CD4-positive, alpha-beta T cell treated with Interleukin-17A for 4 hours (primary cell): ENCODE measurements at regions not wholly inside any gene's neighbourhood (a gene's known extent, or its start where the extent isn't known, plus 50 kb on each side); places are given as distances from the start of the nearest gene placed in this dataset.

Experiments used
- DNase-seq: peaks from one replicate; pipeline ENCODE4 v3.0.0-alpha.2; 2020; ENCODE audit warnings: mixed read lengths

DNA sequence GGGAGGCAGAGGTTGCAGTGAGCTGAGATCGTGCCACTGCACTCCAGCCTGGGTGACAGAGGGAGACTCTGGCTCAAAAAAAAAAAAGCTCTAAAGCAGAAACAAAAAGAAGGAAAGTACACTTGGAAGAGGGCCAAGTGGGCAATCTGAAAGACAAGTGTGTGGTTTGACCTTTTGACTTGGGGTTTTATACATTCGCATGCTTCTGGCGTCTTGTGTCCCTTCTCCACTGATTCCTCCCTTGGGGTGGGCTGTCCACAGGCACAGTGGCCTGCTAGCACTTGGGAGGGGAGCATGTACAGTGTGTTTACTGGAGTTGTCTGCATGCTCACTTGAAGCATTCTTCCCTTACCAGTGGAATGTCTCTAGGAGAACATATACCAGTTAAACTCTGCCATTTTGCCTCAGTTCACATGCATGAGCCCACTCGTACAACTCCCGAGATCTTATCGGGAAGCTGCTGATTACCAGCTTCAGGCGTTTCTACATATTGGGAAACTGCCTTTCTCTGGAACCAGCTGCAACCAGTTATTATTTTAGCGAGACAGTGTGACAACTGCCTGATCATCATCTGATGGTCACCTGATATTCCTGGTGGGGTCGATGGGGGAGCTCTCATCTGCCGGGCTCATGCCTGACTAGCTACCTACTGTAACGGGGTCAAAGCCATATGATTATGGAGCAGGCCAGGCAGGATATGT is 113.5 kb upstream of the ZNF678 start:
- DNase-seq, result no peak

DNA sequence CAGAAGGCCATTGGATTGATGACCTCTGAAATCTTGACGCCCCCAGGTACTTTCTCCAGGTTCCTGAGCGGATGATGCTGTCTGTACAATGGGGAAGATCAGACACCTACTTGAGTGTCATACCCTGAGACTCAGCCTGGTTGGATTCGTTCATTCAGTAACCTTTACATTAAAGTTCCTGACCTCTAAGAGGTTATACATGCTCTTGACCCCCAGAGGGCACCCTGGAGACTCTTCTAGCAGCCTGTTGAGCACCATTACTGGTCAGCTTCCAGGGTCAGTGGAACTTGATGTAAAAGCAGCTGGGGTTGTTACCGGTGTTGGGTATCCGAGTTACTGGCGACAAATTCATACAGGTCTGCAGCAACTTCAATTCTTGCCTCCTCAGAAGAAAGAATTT is 114.3 kb upstream of the ZNF678 start:
- peak; percentile 31 for DNase-seq

DNA sequence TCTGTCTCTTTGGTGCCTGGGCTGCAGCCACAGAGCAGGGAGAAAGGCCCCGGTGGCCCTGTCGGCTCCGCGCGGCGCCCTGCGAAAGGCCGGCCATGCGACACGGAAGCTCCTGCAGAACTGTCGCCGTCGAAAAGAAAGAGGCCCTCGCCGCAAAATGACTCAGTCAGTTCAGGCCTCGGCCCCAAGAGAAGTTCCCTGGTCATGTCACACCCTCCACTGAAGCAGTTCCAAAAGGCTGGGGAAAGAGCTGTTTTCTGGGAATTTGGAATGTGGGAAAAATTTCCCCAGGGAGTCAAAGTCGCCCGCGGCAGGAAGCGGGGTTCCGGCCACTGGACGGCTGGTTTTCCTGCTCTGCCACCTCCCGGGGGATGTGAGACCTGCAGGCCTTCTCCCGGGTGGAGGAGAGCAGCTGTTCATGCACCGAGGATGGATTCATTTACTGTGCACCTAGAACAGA is 115.8 kb upstream of the ZNF678 start:
- DNase-seq, result no peak

DNA sequence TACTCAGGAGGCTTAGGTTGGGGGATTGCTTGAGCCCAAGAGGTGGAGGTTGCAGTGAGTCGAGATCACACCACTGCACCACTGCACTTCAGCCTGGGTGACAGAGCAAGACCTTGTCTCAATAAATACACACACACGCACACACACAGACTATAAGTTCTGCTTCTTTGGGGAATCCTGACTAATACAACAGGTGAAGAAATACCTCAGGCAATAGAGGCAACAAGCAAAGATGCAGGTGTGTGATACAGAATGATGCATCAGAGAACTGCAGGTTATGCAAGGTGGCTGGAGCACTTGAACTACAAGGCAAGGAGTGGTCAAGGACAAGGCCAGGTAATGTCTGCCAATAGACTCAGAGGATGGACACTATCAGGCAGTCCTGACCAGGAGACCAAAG is 117.6 kb upstream of the ZNF678 start:
- no peak for DNase-seq

DNA sequence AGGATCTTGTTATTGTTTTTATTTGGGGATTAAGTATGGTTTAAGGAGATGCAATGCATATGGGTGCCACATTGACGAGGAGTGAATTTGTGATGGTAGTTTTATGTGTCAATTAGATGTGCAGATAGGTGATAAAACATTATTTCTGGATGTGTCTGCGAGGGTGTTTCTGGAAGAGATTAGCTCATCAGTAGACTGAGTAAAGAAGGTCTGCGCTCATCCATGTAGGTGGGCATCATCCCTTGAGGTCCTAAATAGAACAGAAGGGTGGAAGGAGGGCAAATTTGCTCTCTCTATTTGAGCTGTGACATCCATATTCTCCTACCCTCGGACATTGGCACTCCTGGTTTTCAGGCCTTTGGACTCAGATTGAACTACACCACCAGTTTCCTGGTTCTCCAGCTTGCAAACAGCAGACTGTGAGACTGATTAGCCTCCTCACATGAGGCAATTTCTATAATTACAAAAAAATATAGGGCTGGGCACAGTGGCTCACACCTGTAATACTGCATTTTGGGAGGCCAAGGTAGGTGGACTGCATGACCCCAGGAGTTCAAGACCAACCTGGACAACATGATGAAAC is 118.2 kb upstream of the ZNF678 start:
- no peak for DNase-seq

DNA sequence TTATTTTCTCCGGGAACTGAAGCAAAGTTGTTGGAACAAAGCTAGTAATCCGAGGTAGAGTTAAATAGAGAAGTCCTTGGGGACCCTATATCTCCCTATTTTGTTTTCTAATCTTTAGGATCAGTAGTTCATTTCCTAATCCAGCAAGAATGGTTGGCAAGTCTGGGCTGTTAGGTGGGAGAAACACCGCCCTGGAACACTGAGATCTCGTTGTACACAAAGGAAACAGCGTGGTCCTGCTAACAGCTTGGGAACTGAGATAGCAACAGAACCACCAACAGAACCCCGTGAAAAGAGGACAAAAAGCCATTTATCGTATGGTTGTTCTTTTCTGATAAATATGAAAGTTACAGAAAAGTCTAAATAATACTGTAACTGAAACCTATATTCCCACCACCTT is 121.9 kb upstream of the CDC42BPA start:
- no peak for DNase-seq

DNA sequence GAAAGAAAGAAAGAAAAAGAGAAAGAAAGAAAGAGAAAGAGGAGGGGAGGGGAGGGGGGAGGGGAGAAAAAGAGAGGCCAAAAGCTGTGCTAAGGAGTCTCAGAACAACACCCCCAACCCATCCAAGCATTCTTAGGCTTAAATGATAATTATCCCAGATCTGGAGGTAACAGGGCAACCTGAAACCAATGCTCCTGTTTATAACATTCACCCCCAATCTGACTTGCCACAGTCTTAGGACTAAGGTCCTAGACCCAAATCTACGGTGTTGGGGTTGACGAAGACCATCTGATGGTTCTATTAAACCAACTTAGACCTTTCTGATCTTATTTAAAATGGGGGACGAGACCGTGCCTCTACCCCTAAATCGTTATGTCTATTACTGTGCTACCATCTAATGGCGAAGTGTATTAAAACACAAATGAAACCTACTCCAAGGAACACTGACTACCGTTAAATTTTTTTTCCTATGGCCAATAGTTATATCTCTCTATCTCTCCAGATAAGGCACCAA is 119.3 kb upstream of the CDC42BPA start:
- DNase-seq, result no peak

DNA sequence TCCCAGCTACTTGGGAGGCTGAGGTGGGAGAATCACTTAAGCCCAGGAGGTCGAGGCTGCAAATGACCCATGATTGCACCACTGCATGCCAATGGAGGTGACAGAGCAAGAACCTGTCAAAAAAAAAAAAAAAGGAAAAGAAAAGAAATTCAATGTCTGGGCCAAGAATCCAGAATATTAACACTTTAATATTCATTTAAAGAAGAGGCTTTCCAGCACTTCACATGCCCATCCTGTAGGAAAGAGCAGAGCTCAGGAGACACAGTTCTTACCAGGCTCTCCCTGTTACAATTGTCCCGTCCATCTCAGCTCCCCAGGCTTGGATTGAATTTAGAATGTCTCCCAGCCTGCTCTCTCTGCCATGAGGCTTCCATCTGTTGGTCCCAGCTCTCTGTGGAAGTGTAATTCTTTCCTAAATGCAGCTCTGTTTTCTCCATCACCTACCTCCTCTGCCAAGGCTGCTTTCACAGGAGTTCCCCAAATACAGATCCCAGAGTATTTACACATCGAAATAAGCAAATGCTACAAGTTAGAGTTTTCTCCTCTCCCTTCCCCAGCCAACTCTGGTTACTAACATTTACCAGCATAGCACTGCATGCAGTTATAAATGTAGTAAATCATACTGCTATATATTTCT is 116.6 kb upstream of the CDC42BPA start:
- DNase-seq, result no peak

DNA sequence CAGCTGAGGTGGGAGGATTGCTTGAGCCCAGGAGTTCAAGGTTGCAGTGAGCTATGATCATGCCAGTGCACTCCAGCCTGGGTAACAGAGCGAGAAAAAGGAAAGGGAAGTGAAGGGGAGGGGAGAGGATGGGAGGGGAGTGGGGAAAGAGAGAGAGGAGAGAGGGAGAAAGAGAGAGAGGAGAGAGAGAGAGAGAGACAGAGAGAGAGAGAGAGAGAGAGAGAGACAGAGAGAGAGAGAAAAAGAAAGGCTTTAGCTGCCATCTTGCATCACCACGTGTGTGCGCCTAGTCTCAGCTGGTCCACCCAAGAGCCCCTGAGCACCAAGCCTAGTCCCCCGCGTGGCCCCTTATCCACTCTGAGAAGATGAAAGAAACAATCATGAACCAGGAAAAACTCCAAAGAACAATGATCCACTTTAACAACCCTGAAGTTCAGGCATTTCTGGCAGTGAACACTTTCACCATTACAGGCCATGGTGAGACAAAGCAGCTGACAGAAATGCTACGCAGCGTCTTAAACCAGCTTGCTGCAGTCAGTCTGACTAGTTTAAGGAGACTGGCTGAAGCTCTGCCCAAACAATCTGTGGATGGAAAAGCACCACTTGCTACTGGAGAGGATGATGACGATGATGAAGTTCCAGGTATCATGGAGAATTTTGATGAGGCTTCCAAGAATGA is 115.5 kb upstream of the CDC42BPA start:
- no peak for DNase-seq

DNA sequence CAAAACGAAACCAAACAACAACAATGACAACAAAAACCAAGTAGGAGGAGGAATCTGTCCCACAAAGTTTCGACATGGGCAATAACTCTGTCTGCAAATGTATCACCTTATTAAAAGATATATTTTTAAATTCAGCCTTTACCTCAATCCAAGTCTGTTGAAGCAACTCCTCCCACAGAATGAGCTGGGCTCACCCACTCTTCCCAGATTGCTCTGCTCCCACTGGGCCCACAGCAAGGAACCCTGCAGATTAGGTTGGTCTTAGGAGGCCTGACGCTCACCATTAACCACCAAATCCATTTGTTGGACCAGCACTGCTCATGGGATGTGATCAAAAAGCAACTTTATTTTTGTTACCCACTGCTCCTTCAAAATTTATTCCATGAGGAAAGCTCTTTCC is 114.7 kb upstream of the CDC42BPA start:
- no peak for DNase-seq

DNA sequence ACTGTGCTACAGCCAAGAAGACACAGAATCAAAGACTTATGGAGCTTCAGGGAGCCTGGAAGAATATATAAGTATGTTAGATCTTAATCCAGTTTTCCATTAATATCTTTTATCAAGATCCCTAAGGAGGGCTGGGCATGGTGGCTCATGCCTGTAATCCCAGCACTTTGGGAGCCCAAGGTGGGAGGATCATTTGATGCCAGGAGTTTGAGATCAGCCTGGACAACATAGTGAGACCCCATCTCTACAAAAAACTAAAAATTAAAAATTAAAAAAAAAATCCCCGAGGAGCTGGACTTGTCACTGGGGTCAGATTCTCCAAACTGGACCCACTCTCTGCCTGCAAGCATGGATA is 113.9 kb upstream of the CDC42BPA start:
- no peak for DNase-seq

DNA sequence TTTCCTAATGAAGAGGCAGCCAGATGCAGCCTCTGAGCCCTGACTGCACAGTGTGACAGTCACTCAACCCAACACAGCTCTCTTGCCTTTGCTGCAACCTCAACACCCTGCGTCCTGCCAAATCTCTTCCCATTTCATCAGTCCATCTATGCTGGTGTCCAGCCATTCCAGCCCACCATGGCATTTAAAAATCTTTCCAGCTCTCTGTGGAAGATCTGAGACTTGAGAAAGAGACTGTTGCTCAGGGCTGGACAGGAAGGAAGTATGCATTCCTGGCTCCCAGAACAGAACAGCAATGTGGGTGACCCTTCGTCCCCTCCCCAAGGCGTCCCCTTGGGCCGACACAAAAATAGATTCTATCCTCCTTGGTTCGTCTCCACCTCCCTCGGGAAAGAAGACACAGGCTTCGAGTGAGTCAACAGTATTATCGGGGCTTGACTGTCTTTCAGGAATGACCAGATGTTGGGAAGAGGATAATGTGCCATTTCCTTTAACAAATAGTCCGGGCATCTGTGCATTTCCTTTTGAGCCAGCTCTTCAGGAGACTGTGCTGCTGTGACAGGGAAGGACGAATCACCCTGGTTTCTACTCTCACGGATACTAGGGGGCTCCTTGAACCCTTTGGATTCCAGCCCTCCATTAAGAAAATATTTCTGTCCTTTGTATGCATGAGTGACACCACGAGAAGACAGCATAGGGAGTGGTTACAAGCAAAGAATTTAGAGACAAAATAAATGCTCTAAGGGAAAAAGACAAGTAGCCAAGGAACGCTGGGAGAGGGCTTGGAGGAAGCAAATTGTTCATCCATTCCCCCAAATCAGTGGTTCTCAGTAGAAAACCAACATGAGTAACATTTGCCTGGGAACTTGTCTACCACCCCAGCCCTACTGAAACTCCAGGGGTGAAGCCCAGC is 111.4 kb upstream of the CDC42BPA start:
- DNase-seq, result no peak

DNA sequence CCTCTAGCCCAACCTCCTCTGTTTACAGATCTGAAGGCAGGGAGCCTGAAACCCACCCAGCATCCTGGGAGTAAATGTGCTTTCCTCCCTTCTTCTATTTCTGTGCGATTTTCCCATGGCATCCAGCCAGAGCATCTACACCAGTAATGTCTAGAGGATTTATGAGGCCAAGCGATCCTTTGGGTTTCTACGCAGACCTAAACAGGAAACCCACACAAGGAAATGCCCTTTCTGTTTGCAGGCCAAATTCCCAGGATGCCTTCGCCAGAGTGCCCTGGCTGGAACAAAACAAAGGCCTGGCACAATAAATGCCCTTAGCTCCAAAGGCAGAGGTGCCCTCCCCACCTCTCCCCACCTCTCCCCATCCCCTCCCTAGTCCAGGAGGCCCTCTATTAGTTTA is 110.5 kb upstream of the CDC42BPA start:
- DNase-seq, result no peak

DNA sequence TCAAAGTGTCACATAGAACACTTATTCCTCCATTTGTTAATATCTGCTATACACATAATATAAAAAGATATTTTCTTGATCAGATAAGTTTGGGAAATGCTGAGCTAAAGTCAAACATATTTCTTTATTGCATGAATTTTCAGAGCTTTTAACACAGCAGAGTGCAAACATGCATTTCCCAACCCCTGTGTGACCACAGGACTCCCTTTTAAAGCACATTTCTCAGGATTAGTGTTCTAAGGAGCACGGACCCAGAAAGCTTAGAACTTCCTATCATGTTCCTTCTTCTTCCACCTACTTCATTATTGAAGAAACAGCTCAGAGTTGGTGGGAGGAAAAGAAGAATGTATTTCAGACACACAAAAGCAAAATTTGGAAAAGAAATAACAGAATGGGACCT is 109.1 kb upstream of the CDC42BPA start:
- DNase-seq, result no peak

DNA sequence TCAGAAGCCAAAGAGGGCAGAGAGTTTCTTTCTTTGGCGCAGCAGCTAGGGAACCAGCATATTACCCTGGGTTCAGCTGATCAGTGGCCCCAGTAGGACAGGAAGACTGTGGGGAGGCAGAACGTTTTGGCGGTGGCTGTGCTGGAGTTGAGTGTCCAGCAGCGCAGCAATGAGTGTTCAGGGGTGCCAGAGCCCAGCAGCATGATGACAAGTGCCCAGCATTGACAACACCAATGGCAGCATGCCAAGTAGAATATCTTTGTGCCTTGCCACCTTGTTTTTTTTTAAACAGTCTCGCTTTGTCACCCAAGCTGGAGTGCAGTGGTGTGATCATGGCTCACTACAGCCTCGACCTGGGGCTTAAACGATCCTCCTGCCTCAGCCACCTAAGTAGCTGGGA is 106.7 kb upstream of the CDC42BPA start:
- DNase-seq, result no peak

DNA sequence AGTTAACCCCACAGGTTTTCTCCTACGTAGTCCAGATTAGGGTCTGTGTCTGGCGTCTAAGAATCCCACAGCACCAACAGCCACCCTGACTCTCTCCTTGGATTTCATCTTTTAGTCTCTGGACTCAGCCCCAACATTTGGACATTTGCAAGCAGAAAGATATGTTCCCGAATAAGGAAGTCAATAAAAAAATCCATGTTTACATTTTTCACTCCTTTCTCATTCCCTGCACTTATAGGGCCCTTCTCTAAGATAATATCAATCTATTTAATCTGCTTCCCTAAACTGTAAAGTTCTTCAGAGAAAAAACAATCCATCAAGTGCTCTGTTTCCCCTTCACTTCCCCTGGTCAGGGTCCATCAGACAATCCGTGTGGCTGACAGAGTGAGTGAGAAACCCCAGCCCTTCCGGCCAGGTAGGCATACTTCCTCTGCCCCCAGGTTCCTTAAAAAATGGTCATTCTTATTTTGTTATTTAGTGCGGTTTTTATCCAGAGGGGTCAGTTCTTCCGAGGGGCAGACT is 105.9 kb upstream of the CDC42BPA start:
- DNase-seq, result no peak

DNA sequence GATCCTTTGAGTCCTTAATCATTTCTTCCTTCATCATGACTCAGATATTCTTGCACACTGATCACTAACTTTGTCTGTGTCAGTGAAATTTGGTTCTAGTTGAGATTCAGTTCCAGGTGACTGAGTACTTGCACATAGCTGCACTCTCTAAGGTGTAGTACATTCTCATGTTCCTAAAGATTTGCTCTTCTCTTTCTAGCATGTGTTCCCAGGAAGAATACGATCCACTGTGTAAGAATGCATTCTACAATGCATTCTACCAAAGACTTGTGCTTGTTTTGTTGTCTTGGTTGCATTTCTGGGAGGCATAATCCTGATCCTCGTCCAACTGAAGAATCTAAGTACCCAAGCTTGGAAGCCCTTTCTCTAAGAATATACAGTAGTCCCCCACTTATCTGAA is 104.3 kb upstream of the CDC42BPA start:
- DNase-seq, result no peak

DNA sequence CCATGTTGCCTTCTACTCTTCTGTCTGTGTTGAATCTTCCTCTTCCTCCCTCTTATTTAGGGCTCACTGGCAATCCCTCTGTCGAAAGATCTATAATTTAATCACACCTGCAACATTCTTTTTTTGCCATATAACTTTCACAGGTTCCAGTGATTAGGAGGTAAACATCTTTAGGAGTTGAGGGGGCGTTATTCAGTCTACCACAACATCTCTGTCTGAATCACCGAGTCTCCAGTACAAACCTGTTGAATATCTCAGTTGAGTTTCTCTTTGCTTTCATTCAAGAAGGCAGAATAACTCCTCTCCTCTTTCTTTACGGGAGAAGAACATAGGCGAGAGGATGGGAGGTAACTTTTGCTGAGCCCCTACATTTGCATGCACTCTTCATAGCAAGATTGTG is 101.9 kb upstream of the CDC42BPA start:
- no peak for DNase-seq

DNA sequence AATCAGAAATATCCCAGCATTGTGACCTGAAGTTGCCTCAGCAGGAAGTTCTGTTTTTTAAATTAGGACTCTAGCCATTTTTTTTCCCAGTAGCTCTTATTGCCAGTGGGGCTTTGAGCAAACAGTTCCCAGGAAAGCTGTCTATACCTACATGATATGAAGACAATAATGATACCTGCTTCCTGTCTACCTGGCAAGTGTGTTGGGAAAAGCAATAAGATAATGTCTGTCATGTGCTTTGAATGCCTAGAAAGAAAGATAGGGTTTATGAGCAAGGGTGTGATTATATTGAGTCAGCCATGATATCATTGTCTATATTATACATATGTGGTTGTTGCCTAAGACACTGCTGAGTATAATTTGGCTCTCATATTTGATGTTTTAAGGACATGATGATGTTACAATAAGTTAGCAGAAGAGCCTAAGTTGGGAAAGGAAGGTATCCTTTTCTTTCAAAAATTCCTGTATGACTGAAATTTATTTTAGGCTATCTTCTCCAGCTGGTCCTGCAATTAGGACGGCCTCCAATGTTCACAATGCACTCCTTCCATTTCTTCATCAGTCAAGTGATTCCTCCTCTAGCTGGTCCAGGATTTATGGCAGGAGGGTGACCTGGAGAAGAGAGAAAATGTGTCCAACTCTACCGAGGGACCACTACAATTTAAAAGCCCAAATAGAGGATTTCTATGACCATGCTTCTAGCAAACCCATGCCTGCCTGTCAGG is 99.6 kb upstream of the CDC42BPA start:
- DNase-seq, result no peak

DNA sequence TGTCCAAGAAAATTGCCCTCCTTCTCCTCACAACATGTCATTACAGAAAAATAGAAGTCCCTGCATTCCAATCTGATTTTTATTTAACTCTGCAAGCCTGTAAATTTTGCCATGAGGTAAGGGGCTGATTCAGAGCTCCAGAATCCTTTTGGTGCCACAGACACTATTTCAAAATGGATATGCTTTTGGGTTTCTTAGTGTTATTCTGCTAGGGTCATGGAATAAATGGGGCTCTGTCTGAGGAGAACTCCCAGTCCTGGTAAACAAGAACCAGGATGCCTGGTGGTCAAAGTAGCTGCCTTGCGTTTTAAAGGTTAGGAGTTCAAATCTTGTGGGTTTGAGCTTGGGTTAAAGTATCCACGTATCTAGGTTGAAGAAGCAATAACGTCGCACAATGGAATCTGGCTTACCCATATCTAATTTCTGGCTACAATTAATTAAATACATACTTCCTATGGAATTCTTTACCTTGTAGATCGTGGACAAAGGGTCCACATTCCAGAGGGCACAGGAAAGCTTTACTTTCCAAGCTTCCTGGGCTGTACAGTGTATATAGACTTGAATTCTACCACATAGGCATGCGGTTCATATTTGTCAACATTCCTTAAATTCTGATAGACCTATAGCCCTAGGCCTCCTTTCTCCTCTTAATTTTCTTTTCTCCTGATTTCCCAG is 98.0 kb upstream of the CDC42BPA start:
- DNase-seq, result no peak
